ENCODE measurements at regions not wholly inside any gene's neighbourhood (a gene's known extent, or its start where the extent isn't known, plus 50 kb on each side); places are given as distances from the start of the nearest gene placed in this dataset.

DNA sequence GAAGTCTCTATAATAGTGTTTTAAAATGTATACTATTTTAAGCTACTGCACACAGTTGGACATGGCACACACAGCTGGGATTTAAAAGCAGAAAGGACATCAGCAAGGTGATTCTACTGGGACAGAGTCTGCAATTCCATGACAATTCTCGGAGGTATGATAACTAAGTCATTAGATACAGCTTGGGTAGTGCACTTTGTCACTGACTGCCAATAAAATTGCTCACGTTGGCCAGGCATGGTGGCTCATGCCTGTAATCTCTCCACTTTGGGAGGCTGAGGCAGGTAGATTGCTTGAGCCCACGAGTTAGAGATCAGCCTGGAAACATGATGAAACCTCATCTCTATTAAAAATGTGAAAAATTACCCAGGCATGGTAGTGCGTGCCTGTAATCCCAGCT lies 134.1 kb upstream of the SATB2 start:
- CTCF ChIA-PET = no interaction called here
- no peaks in the 10 kb centered on the region for H3K9me3 ChIP-seq
- no peaks in the 10 kb centered on the region for H3K79me2 ChIP-seq (ENCODE audit: insufficient read depth)
- H3K27ac ChIP-seq (ENCODE audit: low read depth in 2 of 2, low read length in 1 of 2) = no peak overlapping the region
- no peaks in the 10 kb centered on the region for H3K4me1 ChIP-seq (ENCODE audit: control insufficient read depth in 1 of 2, insufficient read depth in 2 of 2, low read depth in 1 of 2, low read length in 1 of 2)
- H3F3A ChIP-seq (replicated peaks; ENCODE audit: insufficient read depth) = no peaks in the 10 kb centered on the region
- WGBS (ENCODE audit: low lambda C conversion rate) = 4% methylated on average over 4 of the region's 4 CpGs
- H3K4me3 ChIP-seq (ENCODE audit: low read depth in 2 of 2, low read length in 1 of 2) = no peak overlapping the region
- H4K20me1 ChIP-seq (ENCODE audit: insufficient read depth) = no peaks in the 10 kb centered on the region
- H2AFZ ChIP-seq (ENCODE audit: low read depth) = no peak overlapping the region
- POLR2A ChIA-PET = no interaction called here
- no peak overlapping the region for H3K9ac ChIP-seq
- no peak for DNase-seq
- no peak for TF ChIP-seq JUND (IDR thresholded peaks at IDR 0.05)
- TF ChIP-seq YY1 (IDR thresholded peaks at IDR 0.05; ENCODE audit: low read depth) = no peak
- no peak for TF ChIP-seq TEAD4 (IDR thresholded peaks at IDR 0.05; ENCODE audit: borderline replicate concordance, insufficient read depth)
- TF ChIP-seq FOSL2 (IDR thresholded peaks at IDR 0.05; ENCODE audit: borderline replicate concordance, low read depth) = no peak
- TF ChIP-seq MXI1 (IDR thresholded peaks at IDR 0.05; ENCODE audit: low read depth, low read length) = no peak
- no peak for TF ChIP-seq FOXJ3 (CRISPR knock-in tag; IDR thresholded peaks at IDR 0.05)
- TF ChIP-seq, protein P1, sequence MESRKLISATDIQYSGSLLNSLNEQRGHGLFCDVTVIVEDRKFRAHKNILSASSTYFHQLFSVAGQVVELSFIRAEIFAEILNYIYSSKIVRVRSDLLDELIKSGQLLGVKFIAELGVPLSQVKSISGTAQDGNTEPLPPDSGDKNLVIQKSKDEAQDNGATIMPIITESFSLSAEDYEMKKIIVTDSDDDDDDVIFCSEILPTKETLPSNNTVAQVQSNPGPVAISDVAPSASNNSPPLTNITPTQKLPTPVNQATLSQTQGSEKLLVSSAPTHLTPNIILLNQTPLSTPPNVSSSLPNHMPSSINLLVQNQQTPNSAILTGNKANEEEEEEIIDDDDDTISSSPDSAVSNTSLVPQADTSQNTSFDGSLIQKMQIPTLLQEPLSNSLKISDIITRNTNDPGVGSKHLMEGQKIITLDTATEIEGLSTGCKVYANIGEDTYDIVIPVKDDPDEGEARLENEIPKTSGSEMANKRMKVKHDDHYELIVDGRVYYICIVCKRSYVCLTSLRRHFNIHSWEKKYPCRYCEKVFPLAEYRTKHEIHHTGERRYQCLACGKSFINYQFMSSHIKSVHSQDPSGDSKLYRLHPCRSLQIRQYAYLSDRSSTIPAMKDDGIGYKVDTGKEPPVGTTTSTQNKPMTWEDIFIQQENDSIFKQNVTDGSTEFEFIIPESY (IDR thresholded peaks at IDR 0.05; ENCODE audit: borderline replicate concordance, low read depth) = no peak
- TF ChIP-seq TAF1 (IDR thresholded peaks at IDR 0.05; ENCODE audit: borderline replicate concordance, low read depth, low read length) = no peak
- TF ChIP-seq, protein P2, sequence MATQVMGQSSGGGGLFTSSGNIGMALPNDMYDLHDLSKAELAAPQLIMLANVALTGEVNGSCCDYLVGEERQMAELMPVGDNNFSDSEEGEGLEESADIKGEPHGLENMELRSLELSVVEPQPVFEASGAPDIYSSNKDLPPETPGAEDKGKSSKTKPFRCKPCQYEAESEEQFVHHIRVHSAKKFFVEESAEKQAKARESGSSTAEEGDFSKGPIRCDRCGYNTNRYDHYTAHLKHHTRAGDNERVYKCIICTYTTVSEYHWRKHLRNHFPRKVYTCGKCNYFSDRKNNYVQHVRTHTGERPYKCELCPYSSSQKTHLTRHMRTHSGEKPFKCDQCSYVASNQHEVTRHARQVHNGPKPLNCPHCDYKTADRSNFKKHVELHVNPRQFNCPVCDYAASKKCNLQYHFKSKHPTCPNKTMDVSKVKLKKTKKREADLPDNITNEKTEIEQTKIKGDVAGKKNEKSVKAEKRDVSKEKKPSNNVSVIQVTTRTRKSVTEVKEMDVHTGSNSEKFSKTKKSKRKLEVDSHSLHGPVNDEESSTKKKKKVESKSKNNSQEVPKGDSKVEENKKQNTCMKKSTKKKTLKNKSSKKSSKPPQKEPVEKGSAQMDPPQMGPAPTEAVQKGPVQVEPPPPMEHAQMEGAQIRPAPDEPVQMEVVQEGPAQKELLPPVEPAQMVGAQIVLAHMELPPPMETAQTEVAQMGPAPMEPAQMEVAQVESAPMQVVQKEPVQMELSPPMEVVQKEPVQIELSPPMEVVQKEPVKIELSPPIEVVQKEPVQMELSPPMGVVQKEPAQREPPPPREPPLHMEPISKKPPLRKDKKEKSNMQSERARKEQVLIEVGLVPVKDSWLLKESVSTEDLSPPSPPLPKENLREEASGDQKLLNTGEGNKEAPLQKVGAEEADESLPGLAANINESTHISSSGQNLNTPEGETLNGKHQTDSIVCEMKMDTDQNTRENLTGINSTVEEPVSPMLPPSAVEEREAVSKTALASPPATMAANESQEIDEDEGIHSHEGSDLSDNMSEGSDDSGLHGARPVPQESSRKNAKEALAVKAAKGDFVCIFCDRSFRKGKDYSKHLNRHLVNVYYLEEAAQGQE (IDR thresholded peaks at IDR 0.05; ENCODE audit: low read depth, low read length) = no peak
- no peak for TF ChIP-seq NRF1 (IDR thresholded peaks at IDR 0.05; ENCODE audit: low read depth, low read length)
- TF ChIP-seq POLR2AphosphoS5 (IDR thresholded peaks at IDR 0.05; ENCODE audit: low read depth, low read length) = no peak
- no peak for TF ChIP-seq GATA2 (CRISPR knock-in tag; IDR thresholded peaks at IDR 0.05)
- H3K27me3 ChIP-seq (ENCODE audit: insufficient read depth) = peaks cover 25% of the 10 kb centered on the region; the same call in 1 of the 2 replicates
- no peaks in the 10 kb centered on the region for H3K36me3 ChIP-seq (replicated peaks in 1 of 2; ENCODE audit: control insufficient read depth in 1 of 2, insufficient read depth in 2 of 2, low read length in 1 of 2)
- no peaks in the 10 kb centered on the region for H3K9me2 ChIP-seq
- no peak overlapping the region for H3K4me2 ChIP-seq

All from SK-N-SH (cell line).